Stimulated activated CD4-positive, alpha-beta T cell treated with anti-CD3 and anti-CD28 coated beads, Interleukin-4, amount 100 ng/mL, for 1 hour (primary cell): ENCODE measurements at regions not wholly inside any gene's neighbourhood (a gene's known extent, or its start where the extent isn't known, plus 50 kb on each side); places are given as distances from the start of the nearest gene placed in this dataset.
"Not testable (repeated sequence)": the region's sequence is repeated elsewhere in the genome, so short reads cannot be mapped to it uniquely, and the experiment has no call there.

Source experiments
- DNase-seq: peaks from one replicate; pipeline ENCODE4 v3.0.0-alpha.2; 2020

- no peak for DNase-seq
Measured at GRCh38 chr2:11077411-11077810, 77.9 kb upstream of the SLC66A3 start.

- DNase-seq = no peak
Measured at GRCh38 chr2:11079136-11079824, 76.0 kb upstream of the SLC66A3 start.

DNA sequence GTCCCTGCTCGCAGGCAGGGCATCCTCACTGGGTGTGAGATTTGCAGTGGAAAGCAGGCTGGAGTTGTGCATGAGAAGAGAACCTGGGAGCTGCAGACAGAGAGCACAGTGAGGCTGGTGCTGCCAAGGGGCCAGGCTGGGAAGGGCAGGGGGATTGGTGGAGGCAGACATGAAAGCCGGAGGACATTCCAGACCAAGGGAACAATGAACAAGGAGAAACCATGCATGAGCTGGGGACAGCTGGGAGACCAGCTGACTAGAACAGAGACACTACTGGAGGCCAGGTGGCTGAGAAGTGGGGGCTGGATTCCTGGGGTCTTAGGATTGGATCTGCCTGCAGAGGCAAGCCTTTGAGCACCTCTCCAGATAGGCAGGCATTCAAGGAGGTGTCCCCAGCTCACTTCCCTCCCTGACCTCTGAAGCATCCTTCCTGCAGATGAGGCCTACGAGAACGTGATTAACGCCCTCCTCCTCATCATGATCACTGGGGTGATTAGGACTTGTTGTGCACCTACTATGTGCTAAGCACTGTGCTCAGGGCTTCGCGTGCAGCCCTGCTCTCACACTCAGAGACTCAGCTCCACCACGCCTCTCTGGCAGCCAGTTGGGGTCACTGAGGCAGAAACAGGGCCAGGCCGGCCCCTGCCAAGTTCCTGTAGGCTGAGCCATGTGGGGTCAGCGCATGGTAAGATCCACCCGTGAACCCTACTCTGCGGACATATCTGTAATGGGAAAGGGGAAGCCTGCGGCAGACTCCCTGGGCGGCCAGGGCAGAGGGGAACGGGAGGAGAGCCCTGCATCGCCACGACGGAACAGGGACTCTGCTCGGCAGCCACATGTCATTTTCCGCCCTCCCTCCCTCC lies 74.8 kb upstream of the SLC66A3 start:
- DNase-seq = no peak

DNA sequence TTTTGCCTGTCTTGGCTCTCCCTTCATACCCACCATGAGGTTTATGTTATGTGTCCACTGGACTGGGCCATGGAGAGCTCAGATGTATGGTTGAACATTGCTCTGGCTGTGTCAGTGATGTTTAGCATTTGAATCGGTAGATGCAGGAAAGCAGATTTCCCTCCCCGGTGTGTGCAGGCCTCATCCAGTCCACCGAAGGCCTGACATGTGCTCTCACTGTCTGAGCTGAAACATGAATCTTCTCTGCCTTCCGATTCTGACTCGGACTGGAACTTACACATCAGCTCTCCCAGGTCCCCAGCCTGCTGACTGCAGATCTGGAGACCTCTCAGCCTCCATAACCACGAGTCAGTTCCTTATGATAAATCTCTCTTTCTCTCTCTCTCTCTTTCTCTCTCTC lies 72.4 kb upstream of the SLC66A3 start:
- DNase-seq = no peak

GRCh38 chr2:11088821-11089220 lies 66.4 kb upstream of the SLC66A3 start:
- DNase-seq = not testable (repeated sequence)

- no peak for DNase-seq
Measured at GRCh38 chr2:11090187-11090586, 65.1 kb upstream of the SLC66A3 start.

DNA sequence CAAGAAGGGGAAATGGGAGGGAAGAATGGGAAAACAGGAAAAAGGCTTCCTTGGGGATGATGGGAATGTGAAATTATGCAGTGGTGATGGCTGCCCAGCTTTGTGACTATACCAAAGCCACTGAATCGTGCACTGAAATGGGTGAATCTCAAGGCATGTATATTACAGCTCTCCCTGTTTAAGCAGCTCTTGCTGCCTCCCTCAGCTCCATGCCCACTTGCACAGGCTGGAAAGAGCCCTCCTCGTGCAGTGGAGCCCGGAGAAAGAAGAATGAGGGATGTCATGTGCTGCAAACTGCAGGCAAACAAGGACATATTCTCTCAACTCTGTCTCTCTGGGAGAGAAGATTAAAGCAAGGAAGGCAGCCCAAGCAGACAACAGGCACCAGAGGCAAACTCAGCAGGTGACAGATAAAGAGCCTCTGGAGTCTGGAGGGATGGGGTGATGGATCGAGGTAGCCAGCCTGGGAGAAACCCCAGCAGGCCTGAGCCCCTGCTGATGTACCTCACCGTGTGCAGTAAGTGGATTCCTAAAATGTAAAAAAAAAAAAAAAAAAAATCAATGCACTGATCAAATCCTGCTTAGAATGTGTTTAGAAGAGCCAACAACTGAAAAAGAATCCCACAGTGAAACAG lies 62.4 kb upstream of the SLC66A3 start:
- DNase-seq = no peak

GRCh38 chr2:11093467-11093866 lies 61.8 kb upstream of the SLC66A3 start:
- DNase-seq = no peak

DNA sequence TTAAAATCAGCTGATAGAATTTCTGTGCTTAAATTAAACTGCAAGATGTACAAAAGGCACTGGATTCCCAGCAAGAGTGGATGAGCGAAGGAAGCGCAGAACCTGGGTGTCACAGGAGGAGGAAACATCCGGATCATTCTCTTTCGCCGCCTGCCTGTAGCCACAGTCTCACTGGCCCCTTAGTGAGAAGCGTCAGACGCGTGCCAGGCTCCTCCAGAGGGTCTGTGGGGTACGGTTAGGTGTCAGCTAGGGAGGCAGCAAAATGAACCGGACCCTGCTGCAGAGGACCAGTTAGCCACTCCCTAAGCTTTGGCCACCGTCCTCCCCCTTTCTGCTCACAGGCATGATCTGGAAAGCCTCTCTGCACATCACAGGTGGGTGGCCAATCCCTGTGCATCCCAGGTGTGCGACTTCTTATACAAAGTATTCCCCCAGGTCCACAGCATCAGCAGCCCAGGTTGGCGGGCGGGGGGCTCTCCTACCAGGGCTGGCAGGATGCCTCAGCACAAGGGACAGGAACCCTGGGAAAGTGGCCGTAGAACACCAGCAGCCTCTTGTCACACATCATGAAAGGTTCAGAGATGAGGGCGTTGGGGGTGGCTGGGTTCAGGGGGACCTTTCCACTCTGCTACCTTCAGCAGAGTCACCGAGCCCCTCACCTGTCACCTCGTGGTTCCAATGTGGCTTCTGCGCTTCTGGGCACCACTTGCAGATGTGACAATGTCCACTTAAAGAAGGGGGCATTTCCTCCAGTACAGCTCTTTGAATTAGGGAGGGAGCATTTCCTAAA lies 61.1 kb upstream of the SLC66A3 start:
- no peak for DNase-seq

DNA sequence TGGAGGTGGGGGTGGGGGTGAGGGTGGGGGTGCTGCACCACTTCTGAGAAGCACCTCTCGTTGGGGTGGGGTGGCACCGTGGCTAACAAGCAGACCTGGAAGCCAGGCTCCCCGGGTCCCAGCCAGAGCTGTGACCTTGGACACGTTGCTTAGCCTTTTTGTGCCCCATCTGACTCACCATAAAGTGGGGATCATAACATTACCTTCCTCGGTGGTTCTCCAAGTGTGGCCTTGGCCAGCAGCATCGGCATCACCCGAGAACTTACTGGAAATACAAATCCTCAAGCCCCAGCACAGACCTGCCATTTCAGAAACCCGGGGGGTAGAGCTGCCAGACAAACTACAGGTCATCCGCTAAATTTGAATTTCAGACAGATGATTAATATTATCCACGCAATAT lies 58.7 kb upstream of the SLC66A3 start:
- DNase-seq = no peak

- no peak for DNase-seq
Measured at GRCh38 chr2:11097038-11097720, 58.1 kb upstream of the SLC66A3 start.

DNA sequence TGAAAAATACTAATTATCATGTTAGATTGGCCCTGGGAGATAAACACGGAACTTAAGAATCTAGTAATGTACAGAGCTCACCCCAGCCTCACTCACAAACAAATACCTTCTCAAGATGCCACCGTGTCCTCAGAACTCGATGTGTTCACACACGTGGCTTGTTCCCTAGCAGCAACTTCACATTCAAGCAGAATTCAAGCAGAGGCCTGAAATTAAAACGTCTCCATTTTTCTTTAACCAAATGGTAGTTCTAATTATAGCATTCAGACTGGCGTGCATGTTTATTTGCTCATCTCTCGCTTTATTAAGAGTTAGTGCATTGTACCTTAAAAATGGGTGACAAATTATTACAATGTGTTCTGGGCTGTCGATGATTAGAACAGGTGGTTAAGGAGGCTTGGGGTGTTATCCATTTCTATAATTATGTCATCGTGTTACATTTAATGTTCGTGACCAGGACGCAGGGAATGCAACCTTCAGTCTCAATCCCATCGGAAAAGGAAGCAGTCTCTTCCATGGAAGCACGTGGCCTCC lies 57.3 kb upstream of the SLC66A3 start:
- DNase-seq = no peak

- no peak for DNase-seq
Measured at GRCh38 chr2:11099122-11100065, 55.9 kb upstream of the SLC66A3 start.

GRCh38 chr2:11100130-11100529 lies 55.1 kb upstream of the SLC66A3 start:
- DNase-seq = no peak

DNA sequence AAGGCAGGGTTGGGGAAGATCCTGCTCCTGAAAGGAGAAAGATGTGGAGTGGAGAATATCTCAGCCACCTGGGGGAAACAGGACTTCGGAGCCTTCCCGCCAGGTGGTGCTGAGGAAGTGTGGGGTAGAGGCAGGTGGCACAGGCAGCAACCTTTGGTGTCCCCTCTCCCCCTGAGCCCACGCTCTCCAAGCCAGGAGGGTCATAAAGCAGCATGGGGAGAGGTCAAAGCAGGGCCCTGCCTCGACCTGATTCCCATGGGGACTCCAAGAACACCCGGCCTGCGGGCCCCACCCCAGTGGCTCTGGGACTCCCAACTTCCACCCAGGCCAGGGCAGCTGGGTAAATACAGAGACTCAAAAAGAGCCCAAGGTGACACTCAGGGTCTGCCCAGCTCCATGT lies 54.3 kb upstream of the SLC66A3 start:
- DNase-seq = no peak

DNA sequence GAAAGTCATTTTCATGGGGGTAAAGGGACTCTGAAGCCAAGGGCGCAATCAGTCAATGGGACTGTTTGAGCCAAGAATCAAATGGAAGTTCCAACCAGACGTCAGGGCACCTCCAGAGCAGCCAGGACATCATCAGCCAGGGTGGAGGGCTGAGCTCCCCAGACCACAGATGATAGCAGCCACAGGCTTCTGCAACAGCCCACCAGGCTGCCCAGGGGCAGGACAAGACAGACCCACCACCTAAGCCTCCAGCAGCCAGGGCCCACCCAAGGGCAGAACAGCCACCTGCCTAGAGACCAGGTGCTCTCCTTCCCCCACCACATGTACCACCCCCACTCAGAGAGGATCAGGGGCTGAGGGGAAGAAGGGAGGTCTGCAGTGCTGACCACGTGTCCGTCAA lies 53.8 kb upstream of the SLC66A3 start:
- no peak for DNase-seq

GRCh38 chr2:11102466-11102865 lies 52.8 kb upstream of the SLC66A3 start:
- DNase-seq = no peak

DNA sequence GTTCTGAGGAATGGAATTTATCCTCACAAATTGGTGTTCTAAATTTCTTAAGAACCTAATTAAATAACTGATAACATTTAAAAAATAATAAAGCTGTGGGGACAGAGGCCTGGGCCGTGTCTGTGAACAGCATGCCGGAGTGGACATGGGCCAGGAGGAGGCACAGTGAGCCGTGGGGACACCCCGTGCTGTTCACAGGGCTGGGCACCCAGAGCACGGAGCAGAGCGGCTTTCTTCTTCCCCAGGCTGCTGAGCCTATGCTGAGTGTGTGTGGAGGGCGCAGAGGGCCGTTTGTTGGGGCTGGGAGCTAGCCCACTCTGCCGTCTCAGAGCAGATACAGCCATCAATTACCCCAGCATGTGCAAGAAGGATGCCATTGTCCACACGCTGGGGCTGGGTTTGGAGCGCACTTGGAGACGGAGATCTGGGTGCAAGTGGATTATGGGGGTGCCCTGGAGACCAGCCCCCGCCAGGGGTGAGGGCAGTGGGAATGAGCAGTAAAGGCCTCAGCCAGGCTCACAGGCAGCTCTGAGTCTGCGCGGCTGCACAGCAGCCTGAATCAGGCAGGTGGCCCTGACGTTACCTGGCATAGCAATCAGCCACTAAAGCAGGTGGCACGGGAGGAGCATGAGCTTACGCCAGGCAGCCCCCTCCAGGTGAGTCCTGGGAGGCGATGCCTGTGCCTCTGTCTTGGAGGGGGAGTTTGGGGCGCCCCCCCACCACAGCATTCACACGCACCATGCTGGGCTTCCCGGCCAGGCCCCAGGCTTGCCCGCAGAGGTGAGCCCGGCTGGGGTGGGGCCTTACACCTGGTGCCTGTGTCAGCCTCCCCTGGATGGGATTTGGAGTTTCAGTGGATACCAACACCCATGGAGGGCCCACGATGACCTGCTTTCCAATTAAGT lies 52.1 kb upstream of the SLC66A3 start:
- no peak for DNase-seq

GRCh38 chr2:11103984-11104793 lies 51.1 kb upstream of the SLC66A3 start:
- peak; percentile 36 for DNase-seq
